HG03378 (cell line): ENCODE measurements at regions not wholly inside any gene's neighbourhood (a gene's known extent, or its start where the extent isn't known, plus 50 kb on each side); places are given as distances from the start of the nearest gene placed in this dataset.

ENCODE experiments used
- ATAC-seq: cut with Tn5 transposase; IDR thresholded peaks from one replicate; pipeline ENCODE4 v1.9.1; 2021; ENCODE audit warnings: mild to moderate bottlenecking, moderate library complexity; ENCODE audit not compliant: unreplicated experiment

DNA sequence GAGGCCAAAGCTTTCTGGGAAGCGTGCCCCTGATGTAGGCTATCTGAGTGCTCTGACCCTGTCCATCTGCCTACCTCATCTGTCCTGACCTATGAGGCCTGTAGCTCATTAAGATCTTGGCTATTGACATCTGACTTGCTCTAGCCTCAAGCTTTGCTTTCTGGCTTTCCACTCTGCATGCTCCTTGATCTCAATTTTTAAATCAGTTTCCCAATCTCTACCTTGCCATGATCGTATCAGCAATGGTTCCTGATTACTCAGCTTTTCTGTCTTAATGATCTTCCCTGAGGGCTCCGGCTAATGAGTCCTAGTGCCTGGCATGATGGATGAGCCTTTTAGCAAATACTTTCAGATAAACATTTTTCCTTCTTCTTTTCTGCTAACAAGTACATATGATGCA, 262.0 kb downstream of the NDFIP2 start:
- no peak for ATAC-seq

GRCh38 chr13:79740991-79741390, 260.0 kb downstream of the NDFIP2 start:
- ATAC-seq: no peak

- no peak for ATAC-seq
These were observed 255.4 kb downstream of the NDFIP2 start for GRCh38 chr13:79736356-79736755.

DNA sequence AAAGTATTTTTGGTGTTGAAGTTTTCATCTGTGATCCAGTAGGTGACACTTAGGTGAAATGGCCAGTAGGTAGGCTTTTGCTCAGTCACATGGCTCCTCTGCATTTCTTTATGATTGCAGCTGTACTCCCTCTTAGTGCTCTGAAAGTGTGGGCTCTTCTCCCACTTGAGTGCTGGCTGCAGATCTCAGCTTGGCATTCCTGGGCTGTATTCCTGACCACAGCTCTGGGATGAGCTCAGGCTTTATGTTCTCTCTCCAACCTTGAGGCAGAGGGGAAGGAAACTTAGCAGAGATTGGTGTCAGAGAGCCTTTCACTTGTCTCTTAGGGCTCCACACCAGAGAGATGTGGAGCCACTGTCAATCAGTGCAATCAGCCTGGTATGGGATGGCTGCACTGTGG, 254.3 kb downstream of the NDFIP2 start:
- ATAC-seq: no peak

DNA sequence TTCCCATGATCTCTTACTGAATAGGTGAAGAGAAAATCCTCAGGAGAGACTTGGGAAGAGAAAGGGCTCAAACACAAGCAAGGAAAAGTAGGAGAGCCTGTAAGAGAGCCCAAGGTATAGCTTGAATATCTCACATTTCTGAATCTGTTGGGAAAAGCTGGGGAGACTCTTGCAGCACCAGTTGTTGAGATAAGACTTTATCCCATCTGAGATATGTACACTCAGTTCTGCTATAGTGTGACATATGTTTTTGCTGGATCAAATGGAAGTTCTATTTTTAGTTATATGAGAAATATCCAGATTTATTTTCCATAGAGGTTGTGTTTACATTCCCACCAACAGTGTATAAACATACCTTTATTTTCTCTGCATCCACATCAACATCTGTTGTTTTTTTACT, 246.1 kb downstream of the NDFIP2 start:
- no peak for ATAC-seq

GRCh38 chr13:79725841-79726240, 244.9 kb downstream of the NDFIP2 start:
- ATAC-seq: no peak

DNA sequence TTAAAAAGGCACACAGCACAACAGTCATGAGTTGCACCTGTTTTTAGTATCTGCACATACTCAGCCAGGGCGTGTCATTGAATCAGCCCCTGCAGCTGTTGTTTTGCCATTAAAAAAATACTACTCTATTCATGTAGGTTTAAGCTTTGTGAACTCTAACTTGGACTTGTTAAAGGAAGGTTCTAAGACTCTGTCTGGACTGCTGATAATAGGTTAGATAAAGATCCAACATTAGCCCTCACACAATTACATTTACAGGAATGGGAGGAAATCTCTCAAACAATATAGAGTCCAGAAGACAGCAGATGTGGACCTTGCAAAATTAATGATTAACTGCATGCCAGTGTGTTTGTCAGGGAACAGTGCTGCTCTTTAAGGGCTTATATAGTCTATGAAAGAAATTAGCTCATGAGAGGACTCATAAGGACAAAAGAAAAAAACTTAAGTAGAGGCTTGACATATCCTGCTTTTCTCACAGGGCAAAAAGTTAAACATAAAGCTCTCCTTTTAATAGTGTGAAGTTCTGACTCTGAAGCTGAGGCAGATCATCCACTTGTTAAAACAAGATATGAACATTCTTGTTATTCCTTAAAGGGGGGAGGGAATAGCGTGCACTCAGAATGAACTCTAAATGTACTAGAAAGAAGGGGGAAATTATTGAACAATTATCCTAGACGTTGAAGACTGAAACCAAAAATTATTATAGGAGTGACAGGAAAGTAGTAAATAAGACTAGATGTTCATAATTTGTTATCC, 243.6 kb downstream of the NDFIP2 start:
- no peak for ATAC-seq

DNA sequence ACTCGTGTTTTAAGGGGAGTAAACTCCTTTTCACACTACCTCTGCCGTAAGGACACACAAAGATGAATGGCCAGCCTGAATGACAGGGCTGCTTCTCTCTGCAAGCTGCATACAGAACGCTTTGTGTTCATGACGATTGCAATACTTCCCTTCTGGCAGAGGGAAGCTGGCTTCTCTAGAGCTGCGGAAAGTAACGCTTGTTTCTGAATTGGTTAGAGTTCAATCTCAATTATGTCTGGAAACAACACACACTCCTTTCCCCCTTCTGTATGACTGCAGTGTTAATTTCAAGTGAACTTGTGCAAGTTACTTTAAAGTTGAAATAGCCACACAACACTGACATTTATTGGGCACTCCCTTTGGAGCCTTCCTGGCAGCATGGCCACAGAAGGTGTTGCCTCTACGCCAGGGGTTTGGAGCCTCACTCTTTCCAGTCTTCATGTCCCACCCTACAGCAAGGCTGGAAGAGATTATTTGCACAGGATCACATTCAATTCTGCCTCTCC, 242.6 kb downstream of the NDFIP2 start:
- no peak for ATAC-seq

GRCh38 chr13:79722885-79723445, 242.0 kb downstream of the NDFIP2 start:
- ATAC-seq: no peak

DNA sequence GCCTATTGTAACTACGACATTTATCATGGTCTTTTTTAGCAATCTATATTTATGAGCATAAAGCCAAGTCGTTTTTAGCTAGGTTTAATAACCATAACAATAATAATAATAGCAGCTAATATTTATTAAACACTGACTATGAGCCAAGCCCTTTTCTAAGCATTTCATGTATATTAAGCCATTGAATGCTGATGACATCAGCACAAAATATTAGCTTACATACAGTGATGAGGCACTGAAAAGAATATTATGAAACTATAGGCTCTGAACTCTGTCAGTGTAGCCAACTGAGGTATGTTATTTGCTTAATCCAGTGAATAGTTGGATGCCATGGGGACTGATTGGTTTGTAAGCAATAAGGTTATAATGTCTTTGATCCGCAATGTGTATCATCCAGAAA, 235.2 kb downstream of the NDFIP2 start:
- no peak for ATAC-seq

- no peak for ATAC-seq
These were observed 230.7 kb downstream of the NDFIP2 start for GRCh38 chr13:79711631-79712030.

DNA sequence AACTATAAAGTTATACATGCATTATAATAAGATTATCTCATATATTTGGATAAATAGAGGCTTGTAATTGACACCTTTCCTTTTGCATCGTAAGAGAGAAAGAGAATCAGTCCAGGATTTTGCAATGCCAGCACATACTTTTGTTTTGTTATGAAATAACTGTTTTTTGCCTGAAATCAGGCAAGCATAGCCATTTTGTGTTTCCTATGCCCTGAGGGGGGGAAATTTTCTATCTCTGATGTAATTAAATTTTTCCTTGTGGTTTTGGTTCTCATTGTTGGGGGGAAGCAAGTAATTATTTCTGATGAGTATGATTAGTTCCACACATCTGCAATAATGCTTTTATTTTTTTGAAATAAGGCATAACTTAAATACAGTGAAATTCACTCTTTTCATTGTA, 229.4 kb downstream of the NDFIP2 start:
- ATAC-seq: no peak

GRCh38 chr13:79709471-79709870, 228.5 kb downstream of the NDFIP2 start:
- no peak for ATAC-seq

DNA sequence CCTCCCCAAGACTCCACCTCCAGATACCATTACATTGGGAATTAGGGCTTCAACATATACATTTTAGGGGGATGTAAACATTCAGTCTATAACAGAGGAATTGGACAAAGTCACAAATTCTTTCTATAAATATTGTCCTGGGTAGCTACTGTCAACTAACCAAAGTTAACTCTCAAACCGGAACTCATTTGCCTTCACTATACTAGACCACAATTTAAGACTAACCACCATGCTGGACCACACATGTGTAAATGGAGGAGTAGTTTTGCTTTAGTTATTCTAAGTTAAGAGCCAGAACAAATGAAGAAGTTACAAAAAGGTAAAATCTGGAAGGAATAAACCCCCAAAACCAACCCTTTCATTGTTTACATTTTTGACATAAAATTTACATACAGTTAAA, 222.8 kb downstream of the NDFIP2 start:
- peak; percentile 65 for ATAC-seq

DNA sequence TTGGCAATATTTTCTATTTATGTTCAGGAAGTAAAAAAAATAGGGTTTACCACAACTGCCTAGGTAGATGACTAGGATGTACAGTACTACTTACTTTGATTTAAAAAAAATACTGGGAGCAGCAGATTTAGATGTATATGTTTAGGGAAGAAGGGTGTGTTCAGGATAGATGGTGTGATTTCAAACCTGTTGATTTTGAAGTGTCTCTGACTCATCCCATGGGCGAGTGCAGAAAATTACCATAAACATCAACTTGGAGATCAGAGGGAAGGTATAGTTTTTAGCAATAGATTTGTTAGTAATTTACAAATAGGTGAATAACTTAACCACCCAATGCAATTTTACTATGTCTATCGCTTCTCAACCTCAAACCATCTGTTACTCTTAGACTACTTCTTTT, 214.8 kb downstream of the NDFIP2 start:
- no peak for ATAC-seq

- ATAC-seq: no peak
These were observed 211.9 kb downstream of the NDFIP2 start for GRCh38 chr13:79692846-79693245.

GRCh38 chr13:79691826-79692225, 210.9 kb downstream of the NDFIP2 start:
- no peak for ATAC-seq

GRCh38 chr13:79688741-79689140, 207.8 kb downstream of the NDFIP2 start:
- ATAC-seq: no peak

DNA sequence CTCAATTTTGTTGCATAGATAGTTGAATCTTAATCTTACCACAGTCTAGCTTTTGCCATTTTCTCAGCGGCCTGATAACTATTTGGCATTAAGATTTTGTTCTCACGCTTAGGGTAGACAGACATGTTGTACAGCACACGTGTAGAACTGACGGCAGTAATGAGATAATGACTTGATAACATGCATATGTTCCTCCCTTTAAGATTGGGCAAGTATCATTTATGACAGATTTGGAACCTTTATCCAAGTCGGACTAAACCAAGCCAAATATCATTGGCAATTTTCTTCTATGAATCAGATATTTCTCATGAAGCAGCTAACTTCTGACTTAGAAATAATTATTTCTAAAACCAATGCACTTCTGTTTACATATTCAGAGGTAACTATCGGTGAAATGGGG, 205.5 kb downstream of the NDFIP2 start:
- no peak for ATAC-seq

DNA sequence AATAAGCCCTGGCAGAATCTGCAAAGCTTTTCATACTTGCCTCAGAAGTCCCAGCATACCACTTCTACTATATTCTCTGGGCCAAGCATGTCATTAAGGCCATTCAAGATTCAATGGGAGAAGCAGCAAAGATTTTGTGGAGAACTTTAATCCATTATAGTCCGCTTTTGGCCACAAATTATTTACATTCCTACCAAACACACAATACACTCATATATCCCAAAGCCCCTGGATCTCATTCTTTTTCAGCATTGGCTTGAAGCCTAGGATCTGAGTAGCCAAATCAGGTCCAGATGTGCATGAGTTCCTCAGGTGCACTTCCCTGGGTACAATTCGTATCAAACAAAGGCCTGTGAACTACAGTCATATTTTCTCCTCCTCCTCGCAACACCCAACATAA, 203.4 kb downstream of the NDFIP2 start:
- no peak for ATAC-seq

DNA sequence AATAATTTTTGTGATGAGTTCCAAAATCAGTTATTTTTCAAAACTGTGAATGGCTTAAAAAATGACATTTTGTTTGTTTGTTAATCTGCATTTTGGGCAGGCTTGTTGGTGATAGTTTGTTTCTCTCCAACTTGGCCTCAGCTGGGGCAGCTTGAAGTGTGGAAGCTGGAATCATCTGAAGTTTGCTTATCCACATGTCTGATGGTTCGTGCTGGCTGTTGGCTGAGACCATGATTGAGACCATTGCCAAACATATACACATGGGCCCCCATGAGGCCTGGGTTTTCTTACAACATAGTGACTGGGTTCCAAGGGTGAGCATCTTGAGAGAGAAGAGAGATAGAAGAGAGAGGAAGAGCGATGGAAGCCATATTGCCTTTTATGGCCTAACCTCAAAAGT, 201.2 kb downstream of the NDFIP2 start:
- no peak for ATAC-seq

DNA sequence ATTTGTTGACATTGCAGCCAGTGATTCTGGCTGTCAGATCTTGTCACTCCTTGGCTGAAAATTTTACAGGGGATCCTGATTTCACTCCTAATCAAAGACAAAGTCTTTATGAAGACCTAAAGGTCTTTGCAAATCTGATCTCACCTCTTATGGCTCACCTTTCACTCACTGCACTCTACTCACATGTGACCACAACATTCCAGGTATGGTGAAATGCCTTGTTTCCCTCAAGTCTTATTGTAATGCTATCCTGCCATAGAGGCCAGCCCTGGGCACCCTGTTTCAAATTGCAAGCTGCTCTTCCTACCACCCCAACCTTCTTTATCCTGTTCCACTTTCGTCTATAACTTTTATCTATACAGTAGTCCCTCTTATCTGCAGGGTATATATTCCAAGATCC, 200.1 kb downstream of the NDFIP2 start:
- ATAC-seq: no peak

DNA sequence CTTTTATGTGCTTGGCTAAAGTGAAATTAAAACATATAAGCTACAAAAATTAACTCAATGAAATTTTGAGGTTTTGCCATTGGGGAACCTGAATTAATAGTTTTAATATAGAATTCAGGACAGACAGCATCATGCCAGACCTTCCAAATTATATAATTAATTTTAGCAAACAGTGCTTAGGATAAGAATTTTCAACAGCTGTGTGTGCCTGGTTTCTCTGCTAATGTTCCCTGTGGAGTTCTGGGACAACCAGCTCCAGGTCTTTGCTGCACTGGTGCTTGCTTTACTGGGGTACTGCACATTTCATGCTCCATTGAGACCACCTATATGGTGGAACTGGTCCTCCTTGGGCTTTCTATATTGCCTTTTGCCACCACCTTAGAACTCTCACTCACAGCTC, 199.5 kb downstream of the NDFIP2 start:
- ATAC-seq: no peak
